NCI-H345 treated with DMSO at 0.1 percent for 48 hours (cell line): ENCODE measurements at regions not wholly inside any gene's neighbourhood (a gene's known extent, or its start where the extent isn't known, plus 50 kb on each side); places are given as distances from the start of the nearest gene placed in this dataset.

ENCODE experiments used
- DNase-seq: peaks from one replicate; lab custom pipeline; 2025; ENCODE audit not compliant: unreplicated experiment; lab: John Stamatoyannopoulos, UW

DNA sequence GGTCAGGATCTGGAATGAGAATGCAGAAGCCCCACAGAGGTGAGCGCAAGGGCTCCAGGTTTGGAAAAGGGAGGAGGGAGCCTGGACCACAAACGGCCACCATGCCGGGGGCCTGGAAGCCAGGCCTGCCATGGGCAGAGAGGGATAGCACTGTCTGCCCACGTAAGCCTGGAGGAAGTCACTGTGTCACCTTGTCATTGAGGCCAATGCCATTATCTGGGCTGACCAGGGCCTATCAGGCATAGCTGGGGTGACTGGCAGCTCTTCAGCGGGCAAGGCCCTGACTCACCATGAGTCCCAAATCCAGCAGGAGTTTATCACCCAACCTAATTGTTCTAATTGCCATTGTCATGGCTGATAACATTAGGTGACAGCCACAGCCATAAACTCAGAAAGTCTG, 84.6 kb downstream of the MATN1 start:
- no peak for DNase-seq

DNA sequence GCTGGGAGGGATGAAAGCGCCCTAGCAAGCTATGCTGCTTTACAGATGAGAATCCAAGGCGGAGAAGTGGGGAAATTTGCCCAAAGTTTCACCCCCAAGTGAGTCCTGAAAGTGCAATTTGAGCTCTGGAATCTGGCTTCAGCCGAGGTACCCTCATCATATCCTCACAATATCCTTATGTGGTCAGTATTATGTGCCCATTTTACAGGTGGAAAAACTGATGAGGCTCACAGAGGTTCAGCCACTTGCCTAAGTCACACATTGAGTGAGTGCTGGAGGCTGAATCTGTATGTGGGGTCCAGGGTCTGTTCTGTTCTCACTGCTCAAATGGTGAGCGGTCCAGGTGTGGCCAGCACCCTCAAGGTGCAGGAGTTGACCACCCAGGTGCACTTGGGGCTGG, 85.3 kb downstream of the MATN1 start:
- no peak for DNase-seq

GRCh38 chr1:30637183-30637980, 86.0 kb downstream of the MATN1 start:
- DNase-seq, result no peak

DNA sequence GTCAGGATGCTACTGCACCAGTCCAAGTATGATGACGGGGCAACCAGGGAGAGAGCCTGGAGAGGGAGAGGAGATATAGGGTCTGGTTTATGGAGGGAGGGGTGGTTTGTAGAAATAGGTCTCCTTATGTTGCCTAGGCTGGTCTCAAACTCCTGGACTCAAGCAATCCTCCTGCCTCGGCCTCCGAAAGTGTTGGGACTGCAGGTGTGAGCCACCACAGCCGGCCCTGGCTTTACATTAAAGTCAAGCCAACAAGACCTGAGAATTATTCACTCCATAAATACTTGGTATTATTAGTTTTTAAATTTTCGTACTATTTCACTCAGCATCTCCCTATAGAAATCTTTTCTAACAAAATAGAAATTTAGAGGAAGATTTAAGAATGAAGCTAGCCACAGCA, 86.8 kb downstream of the MATN1 start:
- no peak for DNase-seq

GRCh38 chr1:30635391-30635975, 87.9 kb downstream of the MATN1 start:
- no peak for DNase-seq

DNA sequence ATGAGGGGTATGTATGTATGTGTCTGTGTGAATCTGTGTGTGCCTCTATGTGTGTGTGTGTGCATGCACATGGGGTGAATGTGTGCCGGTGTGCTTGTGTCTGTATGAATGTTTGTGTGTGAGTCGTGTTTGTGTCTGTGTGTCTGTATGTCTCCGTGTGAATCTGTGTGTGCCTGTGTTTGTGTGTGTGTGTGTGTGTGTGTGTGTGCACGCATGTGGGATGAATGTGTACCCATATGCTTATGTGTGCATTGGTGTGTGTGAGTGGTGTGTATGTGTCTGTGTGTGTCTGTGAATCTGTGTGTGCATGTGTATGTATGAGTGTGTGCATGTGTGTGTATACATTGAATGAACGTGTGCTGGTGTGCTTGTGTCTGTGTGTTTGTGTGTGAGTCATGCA, 88.9 kb downstream of the MATN1 start:
- no peak for DNase-seq

GRCh38 chr1:30633294-30633693, 90.1 kb downstream of the MATN1 start:
- DNase-seq, result no peak

- no peak for DNase-seq
Measured at GRCh38 chr1:30632481-30632880, 90.9 kb downstream of the MATN1 start.

- no peak for DNase-seq
Measured at GRCh38 chr1:30631700-30632099, 91.7 kb downstream of the MATN1 start.

GRCh38 chr1:30629501-30629900, 93.9 kb downstream of the MATN1 start:
- DNase-seq, result no peak

DNA sequence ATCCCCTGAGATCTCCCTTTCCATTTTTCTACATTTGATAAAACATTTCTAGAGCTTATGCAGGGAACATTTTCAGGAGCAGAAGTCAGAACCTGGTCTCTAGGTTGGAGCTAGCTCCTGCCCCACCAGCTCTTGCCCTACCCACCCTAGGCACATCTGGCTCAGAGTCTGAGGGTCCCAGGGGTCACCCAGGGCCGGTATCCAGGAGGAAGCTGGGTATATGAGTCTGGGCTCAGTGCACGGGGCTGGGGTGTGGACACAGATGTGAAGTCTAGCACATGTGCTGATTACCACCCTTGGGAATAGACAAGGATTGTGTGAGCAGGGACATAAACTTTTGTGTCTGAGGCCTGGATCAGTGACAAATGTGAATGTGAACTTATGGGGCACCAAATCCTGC, 95.4 kb downstream of the MATN1 start:
- no peak for DNase-seq

DNA sequence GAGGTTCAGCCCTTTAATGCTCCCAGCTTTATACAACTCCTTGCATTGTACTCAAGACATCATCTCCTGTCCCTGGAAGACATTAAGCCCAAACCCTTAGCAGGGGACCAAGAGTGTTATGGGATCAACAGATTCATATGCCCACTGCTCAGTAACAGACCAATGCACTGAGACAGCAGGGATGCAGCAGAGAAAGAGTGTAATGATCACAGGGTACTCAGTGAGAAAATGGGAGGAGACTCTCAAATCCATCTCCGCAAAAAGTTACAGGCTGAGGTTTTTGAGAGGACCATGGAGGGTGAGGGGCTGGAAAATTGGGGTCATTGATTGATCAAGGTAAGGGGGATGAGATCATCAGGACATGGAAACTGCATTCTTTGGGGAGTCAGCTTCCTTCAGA, 96.2 kb downstream of the MATN1 start:
- DNase-seq, result no peak

DNA sequence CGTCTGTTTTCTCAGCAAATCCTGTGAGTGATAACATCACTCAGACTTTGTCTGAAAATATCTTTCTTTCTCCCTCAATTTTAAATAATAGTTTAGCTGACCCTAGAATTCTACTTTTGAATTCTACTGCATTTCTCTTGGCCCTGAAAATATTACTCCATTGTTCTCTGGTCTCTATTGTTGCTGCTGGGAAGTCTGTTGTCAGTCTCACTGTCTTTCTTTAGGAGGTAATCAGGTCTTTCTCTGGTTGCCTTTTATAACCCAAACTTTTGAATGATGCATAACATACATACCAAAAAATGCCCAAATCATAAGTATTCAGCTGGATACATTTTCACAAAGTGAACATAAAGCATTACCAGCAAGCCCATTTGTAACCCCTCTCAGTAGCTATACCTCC, 100.0 kb downstream of the MATN1 start:
- DNase-seq, result no peak

DNA sequence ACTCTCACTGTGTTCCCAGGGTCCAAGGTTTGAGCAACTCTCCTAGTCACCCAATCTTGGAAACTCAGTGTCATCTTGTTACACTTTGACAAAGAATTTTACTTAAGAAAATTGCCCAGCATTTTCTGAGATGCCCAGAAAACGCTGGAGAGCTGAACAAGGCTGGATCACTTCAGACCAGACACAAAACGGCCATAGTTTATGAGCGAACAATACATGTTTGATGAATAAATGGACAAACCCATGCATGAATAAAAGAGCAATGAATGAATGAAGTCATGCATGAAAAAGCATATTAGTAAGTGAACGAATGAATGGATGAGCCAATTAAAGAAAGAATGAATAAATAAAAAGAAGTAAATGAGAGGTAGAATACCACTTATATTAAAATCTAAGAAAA, 103.8 kb downstream of the MATN1 start:
- DNase-seq, result no peak

DNA sequence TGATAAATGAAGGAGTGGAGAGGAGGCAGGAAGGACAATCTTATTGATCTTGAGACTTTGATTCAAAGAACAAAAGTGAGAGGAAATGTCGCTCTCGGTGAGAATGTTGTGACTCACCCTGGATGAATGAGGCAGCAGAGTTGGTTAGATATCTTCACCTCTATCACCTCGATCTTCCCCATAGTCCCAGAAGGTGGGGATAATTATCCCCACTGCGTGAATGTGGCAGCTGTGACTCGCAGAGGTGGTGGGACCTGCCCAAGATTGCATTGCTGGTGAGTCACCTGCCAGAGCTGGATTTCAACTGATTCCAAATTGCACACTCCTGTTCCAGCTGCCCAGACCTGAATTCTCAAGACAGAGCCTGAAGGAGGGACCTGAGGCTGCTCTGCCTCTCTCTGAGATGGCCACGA, 105.0 kb downstream of the MATN1 start:
- DNase-seq, result no peak

GRCh38 chr1:30616759-30617158, 106.6 kb downstream of the MATN1 start:
- DNase-seq, result no peak

DNA sequence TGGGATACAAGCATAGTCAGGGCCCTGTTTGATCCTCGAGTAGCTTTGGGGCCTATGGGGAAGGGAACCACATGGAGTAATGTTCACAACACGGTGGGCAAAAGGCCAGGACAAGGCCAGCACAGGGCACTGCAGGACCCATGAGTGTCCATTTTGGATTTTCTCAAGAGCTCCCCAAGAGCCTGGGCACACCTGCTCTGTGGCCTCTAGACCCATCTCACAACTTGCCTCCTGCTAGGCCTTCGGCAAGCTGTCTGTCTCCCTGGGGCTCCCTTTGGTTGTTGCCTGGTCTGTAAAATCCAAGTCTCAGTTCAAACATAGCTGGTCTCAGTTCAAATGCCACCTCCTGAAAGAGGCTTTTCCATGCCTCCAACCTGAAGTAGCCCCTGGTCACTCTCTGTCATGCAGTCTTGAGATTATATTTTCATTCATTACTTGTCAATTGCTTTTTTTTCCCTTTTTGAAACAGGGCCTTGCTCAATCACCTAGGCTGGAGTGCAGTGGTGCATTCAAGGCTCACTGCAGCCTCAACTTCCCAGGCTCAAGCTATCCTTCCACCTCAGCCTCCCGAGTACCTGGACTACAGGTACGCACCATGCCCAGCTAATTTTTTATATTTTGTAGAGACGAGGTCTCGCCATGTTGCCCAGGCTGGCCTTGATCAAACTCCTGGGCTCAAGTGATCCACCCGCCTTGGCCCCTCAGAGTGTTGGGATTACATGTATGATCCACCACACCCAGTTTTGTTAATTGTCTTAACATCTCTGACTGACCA, 107.4 kb downstream of the MATN1 start:
- DNase-seq, result no peak

DNA sequence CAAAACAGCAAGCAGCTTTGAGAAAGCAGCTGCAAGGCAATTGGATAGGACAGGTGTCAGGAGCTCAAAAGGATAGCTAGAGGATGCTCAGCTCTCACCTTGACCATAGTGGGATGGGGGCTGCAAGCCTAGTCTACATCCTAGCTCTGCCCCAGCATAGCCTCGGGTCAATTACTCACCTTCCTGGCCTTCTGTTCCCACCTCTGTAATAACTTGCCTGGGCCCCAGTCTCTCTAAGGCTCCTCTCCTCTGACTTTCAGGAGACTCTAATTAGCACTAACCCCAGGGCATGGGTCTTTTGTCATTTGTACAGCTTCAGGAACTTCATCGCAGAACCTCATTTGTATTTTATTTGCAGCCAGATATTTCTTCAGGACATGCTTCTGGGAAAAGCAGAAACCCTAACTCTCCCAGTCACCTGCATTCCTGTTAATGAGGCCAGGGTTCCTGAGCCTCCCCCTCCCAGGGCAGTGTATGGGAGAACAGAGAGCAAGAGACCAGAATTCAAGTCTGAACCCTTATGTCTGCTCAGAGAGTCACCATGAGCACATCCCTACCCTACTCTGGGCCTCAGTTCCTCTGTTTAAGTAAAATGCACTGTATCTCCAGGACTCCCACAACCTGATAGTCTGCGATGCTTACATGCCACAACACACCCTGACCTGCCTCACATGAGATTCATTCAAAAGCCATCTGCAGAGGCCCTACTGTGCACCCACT, 108.1 kb downstream of the MATN1 start:
- DNase-seq, result no peak

DNA sequence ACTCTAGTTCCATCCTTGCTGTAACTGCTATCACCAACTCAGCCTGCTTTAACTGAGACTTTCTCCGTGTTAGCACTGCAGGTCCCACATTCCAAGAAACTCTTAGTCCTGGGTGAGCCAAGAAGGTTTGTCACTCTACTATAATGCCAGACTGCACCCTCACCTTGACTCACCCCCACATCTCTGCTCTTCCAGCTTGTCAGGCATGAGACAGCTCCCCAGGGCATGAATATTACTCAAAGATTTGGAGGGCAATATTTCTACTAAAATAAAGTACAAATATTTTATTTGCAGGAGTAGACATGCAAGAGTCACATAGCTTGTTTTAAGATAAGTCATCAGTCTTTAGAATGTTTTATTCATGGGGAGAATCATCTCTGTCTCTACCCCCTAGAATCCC, 110.2 kb downstream of the MATN1 start:
- no peak for DNase-seq

- no peak for DNase-seq
Measured at GRCh38 chr1:30612536-30613065, 110.8 kb downstream of the MATN1 start.

- DNase-seq, result no peak
Measured at GRCh38 chr1:30611741-30612309, 111.6 kb downstream of the MATN1 start.
